ENCODE measurements at regions not wholly inside any gene's neighbourhood (a gene's known extent, or its start where the extent isn't known, plus 50 kb on each side); places are given as distances from the start of the nearest gene placed in this dataset.
"Not testable (repeated sequence)": the region's sequence is repeated elsewhere in the genome, so short reads cannot be mapped to it uniquely, and the experiment has no call there.

DNA sequence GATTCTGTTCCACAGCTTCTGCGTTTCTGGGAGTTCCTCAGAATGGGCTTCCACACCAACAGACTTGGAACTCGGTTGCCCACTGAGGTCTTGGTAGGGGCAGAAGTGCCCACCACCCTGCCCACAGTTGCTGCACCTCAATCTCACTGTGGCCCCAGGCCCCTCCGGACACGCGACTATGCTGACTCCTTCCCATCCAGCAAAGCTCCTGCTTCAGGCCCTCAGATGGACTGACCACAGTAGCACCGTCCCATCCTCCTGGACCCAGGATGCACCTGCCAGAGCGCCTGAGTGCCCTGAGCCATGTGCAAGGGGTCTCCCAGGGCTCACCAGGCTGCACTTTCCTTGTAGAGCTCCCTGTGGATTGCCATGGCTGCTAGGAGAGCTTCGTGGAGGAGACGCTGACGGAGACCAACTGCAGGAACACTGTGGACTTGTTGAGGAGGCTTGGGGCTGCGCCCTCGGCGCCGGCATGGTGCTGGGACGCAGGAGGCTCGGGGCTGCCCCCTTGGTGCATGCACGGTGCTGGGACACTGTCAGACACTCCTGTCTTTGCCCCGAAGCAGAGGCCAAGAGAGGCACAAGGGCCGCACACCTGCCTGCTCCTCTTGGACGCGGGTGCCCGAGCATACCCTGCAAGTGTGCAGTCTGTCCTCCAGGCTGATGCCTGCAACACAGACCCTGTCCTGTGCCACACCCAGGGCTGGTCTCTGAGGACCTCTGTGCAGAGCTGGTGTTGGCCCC is 201.3 kb downstream of the LIPI start:
- FAIRE-seq; DNase-seq (ENCODE audit: low spot score in 2 of 2): not testable (repeated sequence)

DNA sequence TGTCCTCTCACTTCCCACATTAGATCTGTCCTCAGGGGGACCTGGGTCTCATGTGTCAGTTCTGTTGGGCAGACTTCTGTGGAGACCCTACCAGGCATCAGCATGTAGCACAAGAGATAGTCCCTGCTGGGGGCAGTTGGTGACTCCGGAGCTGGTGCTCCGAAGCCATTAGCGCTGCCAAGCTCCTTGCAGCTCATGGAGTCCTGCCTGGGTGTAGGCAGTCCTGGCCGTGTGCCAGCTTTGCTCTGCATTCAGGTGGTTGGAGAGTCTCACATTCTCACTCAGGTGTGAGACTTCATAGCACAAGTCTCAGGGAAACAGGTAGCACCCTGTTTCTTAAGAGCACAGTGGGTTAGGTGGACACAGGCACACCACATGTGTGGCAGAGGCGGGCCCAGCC is 202.3 kb downstream of the LIPI start:
- FAIRE-seq; DNase-seq (ENCODE audit: low spot score in 2 of 2): not testable (repeated sequence)

DNA sequence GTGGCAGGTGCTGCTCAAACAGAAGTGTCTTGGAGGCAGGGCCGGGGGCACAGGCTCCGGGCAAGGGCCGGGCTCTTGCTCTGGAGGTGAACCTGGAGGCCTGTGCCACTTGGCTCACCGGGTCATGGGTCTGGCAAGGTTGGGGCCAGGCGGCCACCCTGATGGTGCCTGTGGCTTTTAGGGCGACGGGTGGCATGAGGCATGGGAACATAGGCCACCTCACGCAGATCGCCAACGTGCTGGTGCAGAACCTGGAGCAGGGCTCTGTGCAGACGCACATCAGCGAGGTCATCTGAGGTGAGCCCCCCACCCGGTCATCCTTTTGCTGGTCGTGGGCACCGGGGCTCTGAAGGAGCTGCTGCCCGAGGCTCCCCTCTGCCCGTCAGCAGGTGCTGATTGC is 202.7 kb downstream of the LIPI start:
- not testable (repeated sequence) for DNase-seq (ENCODE audit: low spot score in 2 of 2); FAIRE-seq

DNA sequence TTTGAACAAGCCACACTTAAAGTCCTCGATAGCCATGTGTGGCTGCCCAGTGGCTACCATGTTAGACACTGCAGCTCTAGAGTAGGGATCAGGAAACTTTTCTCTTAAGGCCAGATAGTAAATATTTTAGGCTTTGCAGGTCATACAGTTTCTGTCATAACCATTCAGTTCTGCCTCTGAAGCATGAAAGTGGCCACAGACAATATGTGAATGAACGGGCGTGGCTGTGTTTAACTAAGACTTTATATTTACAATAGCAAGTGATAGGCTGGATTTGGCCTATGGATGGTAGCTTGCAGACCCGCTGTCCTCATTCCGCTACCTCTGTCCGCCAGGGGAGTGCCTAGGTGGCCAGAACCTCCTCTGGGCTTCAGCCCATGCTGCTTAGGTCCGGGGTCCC is 204.6 kb downstream of the LIPI start:
- not testable (repeated sequence) for DNase-seq (ENCODE audit: low spot score in 2 of 2); FAIRE-seq

- not testable (repeated sequence) for DNase-seq (ENCODE audit: low spot score in 2 of 2); FAIRE-seq
Measured at GRCh38 chr21:13986996-13987958, 223.5 kb downstream of the LIPI start.

DNA sequence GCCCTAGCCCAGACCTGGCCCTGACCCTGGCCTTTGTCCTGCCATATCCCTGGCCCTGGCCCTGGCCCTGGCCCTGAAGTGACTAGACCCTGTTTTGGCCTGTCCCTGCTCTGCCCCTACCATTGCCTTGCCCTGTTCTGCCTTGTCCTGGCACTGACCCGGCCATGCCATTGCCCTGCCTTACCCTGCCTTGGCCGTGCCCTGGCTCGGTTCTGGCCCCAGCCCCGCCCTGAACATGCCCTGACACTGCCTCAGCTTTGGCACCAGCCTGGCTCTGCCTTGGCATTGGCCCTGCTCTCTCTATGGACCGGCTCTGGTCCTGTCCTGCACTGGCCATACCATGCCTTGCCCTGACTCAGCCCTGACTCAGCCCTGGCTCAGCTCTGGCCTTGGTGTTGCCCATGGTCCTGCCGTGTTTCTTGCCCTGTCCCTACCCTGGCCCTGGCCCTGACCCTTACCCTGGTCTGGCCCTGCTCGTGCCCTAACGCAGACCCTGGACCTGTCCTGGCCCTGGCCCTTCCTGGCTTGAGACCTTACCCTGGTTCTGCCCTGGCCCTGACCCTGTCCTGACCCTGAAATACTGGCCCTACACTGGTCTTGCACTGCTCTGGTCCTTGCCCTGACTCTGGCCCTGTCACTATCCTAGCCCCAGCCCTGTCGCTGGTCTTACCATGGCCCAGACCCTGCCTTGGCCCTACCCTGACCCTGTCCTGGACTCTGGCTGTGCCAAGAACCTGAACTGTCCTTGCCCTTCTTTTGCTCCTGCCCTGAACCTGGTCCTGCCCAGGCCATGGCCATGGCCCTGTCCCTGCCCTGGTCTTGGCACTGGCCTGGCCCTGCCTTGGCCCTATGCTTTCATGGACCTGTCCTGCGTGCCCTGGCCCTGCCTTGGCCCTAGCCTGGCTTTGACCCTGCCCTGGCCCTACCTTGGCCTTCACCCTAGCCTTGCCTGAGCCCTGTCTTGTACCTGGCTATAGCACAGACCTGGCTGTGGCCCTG is 224.6 kb downstream of the LIPI start:
- not testable (repeated sequence) for DNase-seq (ENCODE audit: low spot score in 2 of 2); FAIRE-seq

DNA sequence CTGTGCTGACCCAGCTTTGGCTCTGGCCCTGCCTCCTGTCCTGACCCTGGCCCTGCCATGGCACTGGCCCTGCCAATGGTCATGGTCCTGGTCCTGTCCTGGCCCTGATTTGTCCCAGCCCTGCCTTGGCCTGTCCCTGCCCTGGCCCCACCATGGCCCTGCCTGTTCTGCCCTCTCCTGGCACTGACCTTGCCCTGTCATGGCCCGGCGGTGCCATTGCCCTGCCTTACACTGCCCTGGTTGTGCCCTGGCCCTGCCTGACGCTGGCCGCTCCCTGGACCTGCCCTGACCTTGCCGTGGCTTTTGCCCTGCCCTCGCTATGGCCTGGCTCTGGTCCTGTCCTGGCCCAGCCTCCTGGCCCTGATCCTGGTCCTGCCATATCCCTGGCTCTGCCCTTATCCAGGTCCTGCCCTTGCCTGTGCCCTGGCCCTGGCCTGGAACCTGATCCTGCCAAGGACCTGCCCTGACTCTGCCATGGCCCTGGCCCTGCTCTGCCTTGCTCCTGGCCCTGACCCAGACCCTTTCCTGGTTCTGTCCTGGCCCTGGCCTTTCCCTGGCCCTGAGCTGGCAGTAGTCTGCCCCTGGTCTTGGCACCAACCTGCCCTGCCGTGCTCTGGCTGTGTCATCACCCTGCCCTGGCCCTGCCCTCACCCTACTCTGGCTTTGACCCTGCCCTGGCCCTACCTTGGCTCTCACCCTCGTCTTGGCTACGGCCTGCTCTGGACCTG is 225.5 kb downstream of the LIPI start:
- FAIRE-seq; DNase-seq (ENCODE audit: low spot score in 2 of 2): not testable (repeated sequence)

DNA sequence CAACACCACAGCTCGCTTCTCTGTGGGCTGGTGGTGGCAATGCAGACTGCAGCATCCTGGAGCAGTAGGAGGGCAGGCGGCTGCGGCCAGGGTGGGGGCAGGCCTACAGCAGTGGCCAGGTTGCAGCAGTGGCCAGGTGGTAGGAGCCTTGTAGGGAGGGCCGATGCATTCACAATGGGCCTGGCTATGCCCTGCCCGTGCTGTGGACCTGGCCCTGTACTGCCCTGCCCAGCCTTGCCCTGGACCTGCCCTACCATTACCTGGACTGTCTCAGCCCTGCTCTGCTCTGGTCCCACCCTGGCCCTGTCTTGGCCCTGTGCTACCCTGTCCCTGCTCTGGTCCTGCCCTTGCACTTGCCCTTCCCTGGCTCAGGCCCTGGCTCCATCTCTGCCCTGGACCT is 226.0 kb downstream of the LIPI start:
- DNase-seq (ENCODE audit: low spot score in 2 of 2); FAIRE-seq: not testable (repeated sequence)

DNA sequence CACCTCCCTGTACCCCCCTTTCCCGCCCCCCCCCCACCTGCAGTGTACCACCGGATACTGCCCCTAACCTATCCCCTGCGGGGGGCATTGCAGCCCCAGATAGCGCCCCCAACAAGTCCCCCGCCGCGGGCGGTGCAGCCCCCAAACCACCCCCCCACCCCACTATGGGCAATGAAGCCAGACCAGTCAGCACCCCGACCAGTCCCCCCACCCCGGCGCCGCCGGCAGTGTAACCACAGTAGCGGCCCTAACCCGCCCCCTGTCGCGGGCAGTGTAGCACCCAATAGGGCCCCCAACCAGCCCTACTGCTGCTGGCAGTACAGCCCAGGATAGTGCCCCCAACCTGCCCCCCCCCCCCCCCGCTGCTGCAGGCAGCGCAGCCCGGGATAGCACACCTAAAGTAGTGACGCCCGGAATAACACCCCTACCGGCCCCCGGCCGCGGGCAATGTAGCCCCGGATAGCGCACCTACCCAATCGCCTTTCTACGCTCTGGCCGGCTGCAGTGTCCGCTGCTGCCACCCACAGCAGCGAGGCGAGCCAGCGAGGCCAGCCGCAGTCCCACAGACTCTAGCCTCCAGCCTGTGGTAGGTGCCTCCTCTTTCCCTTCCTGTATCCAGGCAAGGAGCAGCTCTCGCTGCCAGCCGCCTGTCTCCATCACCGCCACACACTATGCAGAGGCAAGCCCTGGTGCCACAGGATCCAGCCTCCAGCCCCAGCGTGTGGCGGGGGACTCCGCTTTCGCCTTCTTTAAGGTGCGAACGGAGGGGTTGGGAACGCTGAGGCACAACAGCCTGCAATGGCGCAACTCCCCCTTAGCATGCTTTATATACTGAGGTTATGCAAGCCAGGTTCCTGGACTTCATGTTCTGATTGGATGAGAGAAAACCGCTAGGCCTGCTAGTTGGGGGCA is 229.3 kb downstream of the LIPI start:
- DNase-seq (ENCODE audit: low spot score in 2 of 2); FAIRE-seq: not testable (repeated sequence)

- FAIRE-seq, result not testable (repeated sequence)
- DNase-seq (ENCODE audit: low spot score in 2 of 2), result peak in 1 of 2 donors; percentile 7
Measured at GRCh38 chr21:13980115-13980662, 230.6 kb downstream of the LIPI start.

DNA sequence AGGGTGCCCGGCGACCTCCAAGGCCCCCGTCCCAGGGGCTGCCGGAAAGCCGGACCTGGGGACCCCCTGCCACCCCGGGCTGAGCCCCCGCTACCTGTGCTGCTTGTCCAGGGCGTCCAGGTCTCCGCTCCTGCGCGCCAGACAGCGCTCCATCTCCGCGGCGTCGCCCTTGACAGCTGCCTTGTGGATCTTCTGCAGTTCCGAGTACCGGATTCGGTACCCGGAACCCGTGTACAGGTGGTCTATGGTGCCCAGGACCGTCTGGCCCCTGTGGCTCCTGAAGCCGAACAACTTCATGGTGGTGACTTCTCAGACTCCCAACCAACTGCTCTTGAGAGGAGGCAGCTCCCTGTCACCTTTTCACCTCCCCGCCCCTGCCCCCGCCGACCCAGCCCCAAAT is 231.1 kb downstream of the LIPI start:
- not testable (repeated sequence) for DNase-seq (ENCODE audit: low spot score in 2 of 2); FAIRE-seq

GRCh38 chr21:13974582-13974981 is 236.2 kb downstream of the LIPI start:
- FAIRE-seq; DNase-seq (ENCODE audit: low spot score in 2 of 2): not testable (repeated sequence)

DNA sequence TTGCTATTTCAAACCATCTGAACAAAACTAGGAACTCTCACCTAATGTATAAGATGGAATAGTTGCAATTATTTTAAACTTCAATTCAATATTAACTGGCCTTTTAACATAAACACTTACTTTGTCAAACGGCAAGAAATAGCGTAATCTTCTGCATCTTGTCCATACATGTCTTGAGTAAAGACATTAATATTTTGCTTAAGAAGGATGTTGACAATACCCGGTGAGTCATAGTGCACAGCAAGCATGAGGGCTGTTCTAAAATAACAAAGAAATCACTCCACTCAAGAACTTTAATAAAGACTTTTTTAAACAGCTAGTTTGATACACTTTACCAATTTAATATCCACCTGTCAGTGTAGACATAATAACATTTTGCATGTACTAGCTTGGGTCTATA is 240.9 kb downstream of the LIPI start:
- FAIRE-seq; DNase-seq (ENCODE audit: low spot score in 2 of 2): not testable (repeated sequence)

DNA sequence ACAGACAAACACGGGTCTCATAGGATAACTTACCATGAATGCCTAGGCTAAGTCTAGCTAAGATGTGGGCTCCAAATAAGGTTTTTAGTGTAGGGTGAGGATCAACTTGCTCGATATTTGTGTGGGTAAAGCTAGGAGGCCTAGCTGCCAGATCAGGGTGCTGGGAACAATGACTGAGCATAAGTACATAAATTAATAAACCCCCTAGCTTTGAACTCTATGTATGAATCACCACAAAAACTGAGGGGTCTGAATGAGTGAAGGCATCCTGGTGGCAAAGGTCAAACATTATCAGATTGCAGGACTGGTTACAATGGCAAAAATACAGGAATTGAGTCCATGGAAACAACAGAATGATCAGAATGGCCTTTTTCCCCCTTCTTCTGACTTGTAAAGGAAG is 241.8 kb downstream of the LIPI start:
- not testable (repeated sequence) for FAIRE-seq; DNase-seq (ENCODE audit: low spot score in 2 of 2)

GRCh38 chr21:13963259-13963658 is 247.5 kb downstream of the LIPI start:
- FAIRE-seq; DNase-seq (ENCODE audit: low spot score in 2 of 2): not testable (repeated sequence)

DNA sequence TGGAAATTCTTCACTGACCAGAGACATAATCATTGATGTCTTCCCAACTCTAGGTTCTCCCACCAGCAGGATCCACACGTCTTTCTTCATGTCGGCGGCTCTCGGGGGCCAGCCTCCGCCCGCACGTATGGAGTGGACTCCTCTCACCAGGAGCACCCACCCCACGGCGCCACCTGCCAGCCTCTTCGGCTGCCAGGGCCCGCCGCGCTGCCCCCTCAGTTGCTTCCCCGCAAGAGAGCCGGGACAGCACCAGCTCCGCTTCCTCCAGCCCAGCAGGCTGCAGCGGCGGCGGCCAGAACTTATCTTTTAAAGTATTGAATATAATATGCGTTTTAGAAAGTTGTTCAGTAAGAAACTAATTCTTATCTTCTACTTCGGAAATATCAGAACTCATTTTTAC is 273.5 kb downstream of the LIPI start:
- FAIRE-seq (no peak), DNase-seq (ENCODE audit: low spot score in 2 of 2) (no peak)

DNA sequence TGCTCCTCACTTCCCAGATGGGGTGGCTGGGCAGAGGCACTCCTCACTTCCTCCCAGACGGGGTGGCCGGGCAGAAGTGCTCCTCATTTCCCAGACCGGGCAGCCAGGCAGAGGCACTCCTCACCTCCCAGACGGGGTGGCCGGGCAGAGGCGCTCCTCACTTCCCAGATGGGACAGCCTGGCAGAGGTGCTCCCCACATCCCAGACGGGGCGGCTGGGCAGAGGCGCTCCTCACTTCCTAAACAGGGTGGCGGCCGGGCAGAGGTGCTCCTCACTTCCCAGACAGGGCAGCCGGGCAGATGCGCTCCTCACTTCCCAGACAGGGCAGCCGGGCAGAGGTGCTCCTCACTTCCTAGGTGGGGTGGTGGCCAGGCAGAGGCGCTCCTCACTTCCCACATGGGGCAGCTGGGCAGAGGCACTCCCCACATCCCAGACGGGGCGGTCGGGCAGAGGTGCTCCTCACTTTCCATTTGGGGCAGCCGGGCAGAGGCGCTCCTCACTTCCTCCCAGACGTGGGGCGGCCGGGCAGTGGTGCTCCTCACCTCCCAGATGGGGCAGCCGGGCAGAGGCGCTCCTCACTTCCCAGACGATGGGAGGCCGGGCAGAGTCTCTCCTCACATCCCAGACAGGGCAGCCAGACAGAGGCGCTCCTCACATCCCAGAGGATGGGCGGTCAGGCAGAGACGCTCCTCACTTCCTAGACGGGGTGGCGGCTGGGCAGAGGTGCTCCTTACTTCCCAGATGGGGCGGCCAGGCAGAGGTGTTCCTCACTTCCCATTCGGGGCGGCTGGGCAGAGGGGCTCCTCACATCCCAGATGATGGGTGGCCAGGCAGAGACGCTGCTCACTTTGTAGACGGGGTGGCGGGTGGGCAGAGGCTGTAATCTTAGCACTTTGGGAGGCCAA is 274.5 kb downstream of the LIPI start:
- not testable (repeated sequence) for DNase-seq (ENCODE audit: low spot score in 2 of 2); FAIRE-seq

Data from frontal cortex (tissue), 3 donors.